PFSK-1 (cell line): ENCODE measurements at regions not wholly inside any gene's neighbourhood (a gene's known extent, or its start where the extent isn't known, plus 50 kb on each side); places are given as distances from the start of the nearest gene placed in this dataset.

Experiments
- FOXP2 ChIP-seq: optimal IDR thresholded peaks from 2 replicates; pipeline ENCODE3; 2011; ENCODE audit warnings: borderline replicate concordance, control low read depth, inconsistent platforms; ENCODE audit not compliant: insufficient read depth; ENCODE audit errors: extremely low read length, extremely low read depth
- POLR2AphosphoS5 ChIP-seq: IDR thresholded peaks from 2 replicates; pipeline ENCODE4 v1.6.1; 2012; ENCODE audit warnings: low read depth, mild to moderate bottlenecking, control low read depth, low read length, moderate library complexity
- REST ChIP-seq, 2 experiments: IDR thresholded peaks; 2 replicates each; pipeline versions ENCODE4 v1.6.1 to v1.8.0; 2011 to 2012; ENCODE audit warnings: low read depth in 2 of 2, low read length in 2 of 2, control low read depth in 1 of 2, inconsistent platforms in 1 of 2, mild to moderate bottlenecking in 1 of 2, moderate library complexity in 1 of 2; ENCODE audit not compliant: insufficient read depth in 1 of 2
- SIN3A ChIP-seq: IDR thresholded peaks from 2 replicates; pipeline ENCODE4 v1.6.1; 2012; ENCODE audit warnings: mild to moderate bottlenecking, low read length, moderate library complexity, borderline replicate concordance; ENCODE audit not compliant: insufficient read depth
- TAF1 ChIP-seq: IDR thresholded peaks from 2 replicates; pipeline ENCODE4 v1.6.1; 2012; ENCODE audit warnings: low read length, control low read depth, borderline replicate concordance; ENCODE audit not compliant: insufficient read depth

GRCh38 chr5:58021466-58021865 lies 438.4 kb downstream of the PLK2 start:
- no peak for TF ChIP-seq SIN3A
- TF ChIP-seq REST (IDR thresholded peaks at IDR 0.05; ENCODE audit: insufficient read depth in 1 of 2, low read depth in 2 of 2, low read length in 2 of 2): no peak
- no peak for TF ChIP-seq FOXP2
- TF ChIP-seq TAF1: no peak
- no peak for TF ChIP-seq POLR2AphosphoS5

- TF ChIP-seq FOXP2: no peak
- TF ChIP-seq POLR2AphosphoS5: no peak
- TF ChIP-seq REST (IDR thresholded peaks at IDR 0.05; ENCODE audit: insufficient read depth in 1 of 2, low read depth in 2 of 2, low read length in 2 of 2): no peak
- no peak for TF ChIP-seq SIN3A
- no peak for TF ChIP-seq TAF1
These were observed 440.3 kb downstream of the PLK2 start for GRCh38 chr5:58019614-58020013.

GRCh38 chr5:58018016-58018415 lies 441.9 kb downstream of the PLK2 start:
- TF ChIP-seq REST (IDR thresholded peaks at IDR 0.05; ENCODE audit: insufficient read depth in 1 of 2, low read depth in 2 of 2, low read length in 2 of 2): no peak
- TF ChIP-seq TAF1: no peak
- TF ChIP-seq SIN3A: no peak
- TF ChIP-seq POLR2AphosphoS5: no peak

GRCh38 chr5:58016877-58017276 lies 443.0 kb downstream of the PLK2 start:
- TF ChIP-seq REST (IDR thresholded peaks at IDR 0.05; ENCODE audit: insufficient read depth in 1 of 2, low read depth in 2 of 2, low read length in 2 of 2): no peak
- no peak for TF ChIP-seq POLR2AphosphoS5
- TF ChIP-seq FOXP2: no peak
- no peak for TF ChIP-seq TAF1
- no peak for TF ChIP-seq SIN3A

GRCh38 chr5:58016358-58016757 lies 443.5 kb downstream of the PLK2 start:
- no peak for TF ChIP-seq TAF1
- no peak for TF ChIP-seq FOXP2
